ENCODE measurements at regions not wholly inside any gene's neighbourhood (a gene's known extent, or its start where the extent isn't known, plus 50 kb on each side); places are given as distances from the start of the nearest gene placed in this dataset.

GRCh38 chr10:8725343-8725742 lies 670.9 kb downstream of the GATA3 start:
- H3K79me2 ChIP-seq, result no peaks in the 10 kb centered on the region
- H3K27me3 ChIP-seq, result no peaks in the 10 kb centered on the region
- no peaks in the 10 kb centered on the region for H3K9me2 ChIP-seq (replicated peaks; ENCODE audit: insufficient read depth)
- no peaks in the 10 kb centered on the region for H3K4me1 ChIP-seq (ENCODE audit: insufficient read depth)
- no peak overlapping the region for H2AFZ ChIP-seq
- H3K36me3 ChIP-seq (replicated peaks; ENCODE audit: insufficient read depth, low read depth), result no peaks in the 10 kb centered on the region
- H4K20me1 ChIP-seq (ENCODE audit: insufficient read depth, poor library complexity, severe bottlenecking), result no peaks in the 10 kb centered on the region
- H3K27ac ChIP-seq, result no peak overlapping the region
- H3K9me3 ChIP-seq (ENCODE audit: low read depth), result no peaks in the 10 kb centered on the region
- no peak for DNase-seq (ENCODE audit: low spot score)
- H3K4me2 ChIP-seq, result no peak overlapping the region
- TF ChIP-seq EZH2 (IDR thresholded peaks at IDR 0.05; ENCODE audit: borderline replicate concordance) (no peak), EZH2phosphoT487 (IDR thresholded peaks at IDR 0.05; ENCODE audit: low read depth, severe bottlenecking, unreplicated experiment) (no peak)
- TF ChIP-seq, protein P1, sequence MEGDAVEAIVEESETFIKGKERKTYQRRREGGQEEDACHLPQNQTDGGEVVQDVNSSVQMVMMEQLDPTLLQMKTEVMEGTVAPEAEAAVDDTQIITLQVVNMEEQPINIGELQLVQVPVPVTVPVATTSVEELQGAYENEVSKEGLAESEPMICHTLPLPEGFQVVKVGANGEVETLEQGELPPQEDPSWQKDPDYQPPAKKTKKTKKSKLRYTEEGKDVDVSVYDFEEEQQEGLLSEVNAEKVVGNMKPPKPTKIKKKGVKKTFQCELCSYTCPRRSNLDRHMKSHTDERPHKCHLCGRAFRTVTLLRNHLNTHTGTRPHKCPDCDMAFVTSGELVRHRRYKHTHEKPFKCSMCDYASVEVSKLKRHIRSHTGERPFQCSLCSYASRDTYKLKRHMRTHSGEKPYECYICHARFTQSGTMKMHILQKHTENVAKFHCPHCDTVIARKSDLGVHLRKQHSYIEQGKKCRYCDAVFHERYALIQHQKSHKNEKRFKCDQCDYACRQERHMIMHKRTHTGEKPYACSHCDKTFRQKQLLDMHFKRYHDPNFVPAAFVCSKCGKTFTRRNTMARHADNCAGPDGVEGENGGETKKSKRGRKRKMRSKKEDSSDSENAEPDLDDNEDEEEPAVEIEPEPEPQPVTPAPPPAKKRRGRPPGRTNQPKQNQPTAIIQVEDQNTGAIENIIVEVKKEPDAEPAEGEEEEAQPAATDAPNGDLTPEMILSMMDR (IDR thresholded peaks at IDR 0.05; ENCODE audit: poor library complexity), result no peak
- WGBS (ENCODE audit: low lambda C conversion rate, missing lambda C conversion rate), result 91% methylated on average over 8 of the region's 8 CpGs
- no peak overlapping the region for H3K4me3 ChIP-seq

DNA sequence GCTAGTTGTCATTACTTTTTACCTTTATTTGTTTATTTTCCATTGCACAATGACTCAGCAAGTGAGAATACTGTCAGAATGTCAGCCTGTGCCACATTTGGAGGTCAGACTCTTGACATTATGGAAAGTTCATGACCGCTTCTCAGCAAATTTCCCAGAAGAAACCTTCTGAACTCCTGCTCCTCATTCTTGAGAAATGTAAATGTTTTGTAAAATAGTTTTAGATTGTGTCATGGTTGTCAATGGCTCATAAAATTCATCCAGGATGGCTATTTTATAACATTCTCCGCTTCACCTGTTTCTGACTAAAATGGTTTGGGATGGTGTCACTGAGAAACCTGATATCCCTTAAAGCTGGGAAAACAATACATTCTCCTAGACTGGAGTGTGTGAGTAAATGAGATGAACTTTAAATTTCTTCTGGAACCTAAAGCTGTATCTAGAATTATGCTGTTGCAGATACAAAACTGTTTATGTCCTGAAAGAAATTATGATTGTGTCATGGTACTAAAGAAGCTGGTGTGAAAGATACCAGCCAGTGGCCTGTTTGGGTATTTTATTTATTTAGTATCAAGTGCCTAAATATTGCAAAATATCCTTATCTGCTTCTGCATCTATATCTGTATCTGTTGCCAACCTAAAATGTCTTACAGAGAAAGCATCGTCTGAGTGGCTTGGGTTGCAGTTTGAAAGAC lies 671.7 kb downstream of the GATA3 start:
- no peaks in the 10 kb centered on the region for H3K36me3 ChIP-seq (replicated peaks; ENCODE audit: insufficient read depth, low read depth)
- H3K4me3 ChIP-seq, result no peak overlapping the region
- H3K79me2 ChIP-seq, result no peaks in the 10 kb centered on the region
- WGBS (ENCODE audit: low lambda C conversion rate, missing lambda C conversion rate), result 79% methylated on average over 3 of the region's 3 CpGs
- no peaks in the 10 kb centered on the region for H4K20me1 ChIP-seq (ENCODE audit: insufficient read depth, poor library complexity, severe bottlenecking)
- H3K4me2 ChIP-seq, result no peak overlapping the region
- H3K9me2 ChIP-seq (replicated peaks; ENCODE audit: insufficient read depth), result no peaks in the 10 kb centered on the region
- no peak for DNase-seq (ENCODE audit: low spot score)
- H3K9me3 ChIP-seq (ENCODE audit: low read depth), result no peaks in the 10 kb centered on the region
- TF ChIP-seq EZH2 (IDR thresholded peaks at IDR 0.05; ENCODE audit: borderline replicate concordance) (no peak), EZH2phosphoT487 (IDR thresholded peaks at IDR 0.05; ENCODE audit: low read depth, severe bottlenecking, unreplicated experiment) (no peak)
- TF ChIP-seq, protein P1 (IDR thresholded peaks at IDR 0.05; ENCODE audit: poor library complexity), result no peak
- no peaks in the 10 kb centered on the region for H3K27me3 ChIP-seq
- no peak overlapping the region for H2AFZ ChIP-seq
- H3K27ac ChIP-seq, result no peak overlapping the region
- H3K4me1 ChIP-seq (ENCODE audit: insufficient read depth), result no peaks in the 10 kb centered on the region

DNA sequence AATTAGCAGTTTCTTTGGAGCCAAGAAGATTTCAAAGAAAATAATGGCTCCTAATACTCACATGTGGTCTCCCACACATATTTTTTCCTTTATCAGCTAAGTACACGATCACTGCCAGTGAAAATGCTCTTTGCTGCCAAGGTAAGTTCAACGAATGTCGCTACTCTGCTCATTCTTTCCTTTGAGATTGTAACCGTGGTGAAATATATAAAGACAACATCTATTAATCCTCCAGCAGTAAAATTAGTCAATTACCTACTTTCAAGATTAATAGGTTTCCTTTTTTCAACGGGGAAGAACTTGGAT lies 672.2 kb downstream of the GATA3 start:
- H3K4me1 ChIP-seq (ENCODE audit: insufficient read depth), result no peaks in the 10 kb centered on the region
- no peaks in the 10 kb centered on the region for H3K9me2 ChIP-seq (replicated peaks; ENCODE audit: insufficient read depth)
- no peak overlapping the region for H3K27ac ChIP-seq
- 51% methylated on average over 5 of the region's 5 CpGs for WGBS (ENCODE audit: low lambda C conversion rate, missing lambda C conversion rate)
- no peaks in the 10 kb centered on the region for H4K20me1 ChIP-seq (ENCODE audit: insufficient read depth, poor library complexity, severe bottlenecking)
- H3K36me3 ChIP-seq (replicated peaks; ENCODE audit: insufficient read depth, low read depth), result no peaks in the 10 kb centered on the region
- no peaks in the 10 kb centered on the region for H3K27me3 ChIP-seq
- no peaks in the 10 kb centered on the region for H3K79me2 ChIP-seq
- H2AFZ ChIP-seq, result no peak overlapping the region
- no peaks in the 10 kb centered on the region for H3K9me3 ChIP-seq (ENCODE audit: low read depth)
- no peak overlapping the region for H3K4me2 ChIP-seq
- H3K4me3 ChIP-seq, result no peak overlapping the region
- DNase-seq (ENCODE audit: low spot score), result no peak
- TF ChIP-seq EZH2phosphoT487 (IDR thresholded peaks at IDR 0.05; ENCODE audit: low read depth, severe bottlenecking, unreplicated experiment) (no peak), EZH2 (IDR thresholded peaks at IDR 0.05; ENCODE audit: borderline replicate concordance) (no peak)
- TF ChIP-seq, protein P1 (IDR thresholded peaks at IDR 0.05; ENCODE audit: poor library complexity), result no peak
